ENCODE measurements at regions not wholly inside any gene's neighbourhood (a gene's known extent, or its start where the extent isn't known, plus 50 kb on each side); places are given as distances from the start of the nearest gene placed in this dataset.

- Histone ChIP-seq H3K4me2 (ENCODE audit: control insufficient read depth, insufficient read depth) (no peak overlapping the region), H2AFZ (ENCODE audit: control insufficient read depth, low read depth, low read length) (no peak overlapping the region), H3K9me3 (replicated peaks; ENCODE audit: control insufficient read depth, insufficient read depth, low read length) (no peaks in the 10 kb centered on the region), H3K9ac (ENCODE audit: control insufficient read depth, insufficient read depth, low read length) (no peak overlapping the region), H3K27ac (ENCODE audit: control insufficient read depth, insufficient read depth) (no peak overlapping the region), H3K4me1 (ENCODE audit: control insufficient read depth, insufficient read depth, low read length) (no peaks in the 10 kb centered on the region), H4K20me1 (ENCODE audit: control insufficient read depth, insufficient read depth) (no peaks in the 10 kb centered on the region), H3K4me3 (no peak overlapping the region), H3K27me3 (replicated peaks in 1 of 2; ENCODE audit: control insufficient read depth in 2 of 2, insufficient read depth in 2 of 2, low read length in 1 of 2) (no peaks in the 10 kb centered on the region), H3K79me2 (ENCODE audit: control insufficient read depth, insufficient read depth, low read length) (no peaks in the 10 kb centered on the region), H3K36me3 (ENCODE audit: control insufficient read depth in 2 of 2, insufficient read depth in 2 of 2, low read length in 1 of 2) (no peaks in the 10 kb centered on the region)
- intact Hi-C loops (cut with micrococcal nuclease; ENCODE audit: unreplicated experiment) (no loop called here), in situ Hi-C loops (cut with MboI) (no loop called here)
- FAIRE-seq: no peak
- BruUV-seq (replicated peaks): no TSS peak
- no peak for DNase-seq (ENCODE audit: low read depth, low spot score)
- no peak for ATAC-seq
- WGBS (ENCODE audit: insufficient coverage, insufficient replicate concordance, low lambda C conversion rate, missing lambda C conversion rate): 25% methylated on average over 3 of the region's 3 CpGs
- POLR2A ChIA-PET: no interaction called here
- SMC1A ChIA-PET (ENCODE audit: uncharacterized antibody, unreplicated experiment): no interaction called here
- RAD21 ChIA-PET (ENCODE audit: unreplicated experiment): no interaction called here
- CTCF ChIA-PET: no interaction called here
- TF ChIP-seq MTA3 (IDR thresholded peaks at IDR 0.05; ENCODE audit: borderline replicate concordance, low read length) (no peak), SMARCA5 (IDR thresholded peaks at IDR 0.05) (no peak), CEBPB (IDR thresholded peaks at IDR 0.05; ENCODE audit: borderline replicate concordance in 1 of 2, low read depth in 2 of 2, low read length in 2 of 2) (no peak), ZBTB4 (CRISPR knock-in tag; IDR thresholded peaks at IDR 0.05) (no peak), MAX (IDR thresholded peaks at IDR 0.05; ENCODE audit: low read depth, low read length) (no peak), CREM (IDR thresholded peaks at IDR 0.05; ENCODE audit: low read depth) (no peak), CHD1 (IDR thresholded peaks at IDR 0.05; ENCODE audit: low read depth, low read length) (no peak), ATF3 (IDR thresholded peaks at IDR 0.05; ENCODE audit: borderline replicate concordance, extremely low read depth, low read depth, low read length) (no peak), RUNX3 (IDR thresholded peaks at IDR 0.05; ENCODE audit: low read length) (no peak), RFX5 (IDR thresholded peaks at IDR 0.05; ENCODE audit: low read depth, low read length) (no peak), NFYA (IDR thresholded peaks at IDR 0.05; ENCODE audit: borderline replicate concordance, low read depth, low read length) (no peak), IRF3 (IDR thresholded peaks at IDR 0.05) (no peak), ZNF384 (IDR thresholded peaks at IDR 0.05; ENCODE audit: borderline replicate concordance, low read depth, low read length) (no peak), ZNF217 (IDR thresholded peaks at IDR 0.05) (no peak), ELK1 (IDR thresholded peaks at IDR 0.05; ENCODE audit: low read depth, low read length) (no peak), ZNF622 (IDR thresholded peaks at IDR 0.05) (no peak), CBX5 (IDR thresholded peaks at IDR 0.05; ENCODE audit: low read depth) (no peak)
These were observed 488.2 kb upstream of the NRG3 start for GRCh38 chr10:81386817-81387216.
